AG09319 (cell line): ENCODE measurements at regions not wholly inside any gene's neighbourhood (a gene's known extent, or its start where the extent isn't known, plus 50 kb on each side); places are given as distances from the start of the nearest gene placed in this dataset.

ENCODE experiments used
- DNase-seq: peaks from one replicate; pipeline ENCODE4 v3.0.0-alpha.2; 2010; ENCODE audit warnings: low read depth; ENCODE audit errors: extremely low read depth
- TF ChIP-seq, protein P1 (sequence below): IDR thresholded peaks from 2 replicates; pipeline ENCODE4 v1.5.1; 2011; ENCODE audit warnings: low read depth, mild to moderate bottlenecking, inconsistent platforms, low read length, moderate library complexity

DNA sequence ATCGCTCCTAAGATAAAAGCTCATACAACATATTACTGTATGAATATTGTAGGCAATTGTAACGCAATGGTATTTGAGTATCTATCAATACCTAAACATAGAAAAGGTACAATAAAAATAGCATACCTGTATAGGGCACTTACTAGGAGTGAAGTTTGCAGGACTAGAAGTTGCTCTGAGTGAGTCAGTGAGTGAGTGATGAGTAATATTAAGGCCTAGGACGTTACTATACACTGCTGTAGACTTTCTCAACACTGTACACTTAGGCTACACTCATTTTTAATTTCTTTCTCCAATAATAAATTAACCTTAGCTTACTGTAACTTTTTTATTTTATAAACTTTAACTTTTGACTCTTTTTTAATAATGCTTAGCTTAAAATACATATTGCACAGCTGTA, 546.9 kb downstream of the HACE1 start:
- DNase-seq: no peak
- TF ChIP-seq, protein P1, sequence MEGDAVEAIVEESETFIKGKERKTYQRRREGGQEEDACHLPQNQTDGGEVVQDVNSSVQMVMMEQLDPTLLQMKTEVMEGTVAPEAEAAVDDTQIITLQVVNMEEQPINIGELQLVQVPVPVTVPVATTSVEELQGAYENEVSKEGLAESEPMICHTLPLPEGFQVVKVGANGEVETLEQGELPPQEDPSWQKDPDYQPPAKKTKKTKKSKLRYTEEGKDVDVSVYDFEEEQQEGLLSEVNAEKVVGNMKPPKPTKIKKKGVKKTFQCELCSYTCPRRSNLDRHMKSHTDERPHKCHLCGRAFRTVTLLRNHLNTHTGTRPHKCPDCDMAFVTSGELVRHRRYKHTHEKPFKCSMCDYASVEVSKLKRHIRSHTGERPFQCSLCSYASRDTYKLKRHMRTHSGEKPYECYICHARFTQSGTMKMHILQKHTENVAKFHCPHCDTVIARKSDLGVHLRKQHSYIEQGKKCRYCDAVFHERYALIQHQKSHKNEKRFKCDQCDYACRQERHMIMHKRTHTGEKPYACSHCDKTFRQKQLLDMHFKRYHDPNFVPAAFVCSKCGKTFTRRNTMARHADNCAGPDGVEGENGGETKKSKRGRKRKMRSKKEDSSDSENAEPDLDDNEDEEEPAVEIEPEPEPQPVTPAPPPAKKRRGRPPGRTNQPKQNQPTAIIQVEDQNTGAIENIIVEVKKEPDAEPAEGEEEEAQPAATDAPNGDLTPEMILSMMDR: no peak

DNA sequence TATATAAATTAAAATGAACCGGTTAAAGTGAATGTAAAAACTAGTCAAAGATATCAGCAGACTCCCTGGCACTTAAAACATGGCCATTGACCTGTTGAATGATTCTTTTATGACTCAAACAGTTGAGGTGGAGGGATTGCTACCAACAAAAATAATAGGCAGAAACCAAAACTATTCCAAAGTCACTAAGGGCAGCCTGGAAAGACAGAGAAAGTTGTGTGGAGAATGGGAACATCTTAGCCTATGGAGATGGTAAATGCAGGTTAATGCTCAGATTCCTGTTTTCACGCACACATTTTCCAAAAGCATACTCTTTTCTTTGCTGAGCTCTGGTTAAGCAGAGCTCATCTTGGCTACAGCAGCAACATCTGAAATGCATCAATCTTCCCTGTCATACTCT, 553.5 kb downstream of the HACE1 start:
- no peak for DNase-seq
- TF ChIP-seq, protein P1: no peak

DNA sequence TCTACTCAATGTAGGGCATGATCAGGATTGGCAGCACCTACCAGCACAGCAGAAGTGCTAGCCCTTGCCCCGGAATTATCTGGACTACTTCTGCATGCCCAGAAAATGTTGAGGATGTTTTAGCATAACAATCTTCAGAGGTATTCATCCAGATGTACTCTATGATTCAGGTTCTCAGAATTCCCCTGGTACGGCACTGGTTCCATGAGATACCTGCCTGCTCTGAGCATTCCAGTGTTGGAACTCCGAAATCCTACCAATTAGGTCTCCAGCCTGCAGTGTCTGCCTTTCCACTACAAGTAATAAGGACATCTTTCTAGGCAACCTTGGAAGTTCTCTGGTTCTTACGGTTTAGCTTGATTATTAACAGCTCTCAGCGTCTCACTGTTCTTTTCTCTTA, 554.5 kb downstream of the HACE1 start:
- TF ChIP-seq, protein P1: no peak
- no peak for DNase-seq

DNA sequence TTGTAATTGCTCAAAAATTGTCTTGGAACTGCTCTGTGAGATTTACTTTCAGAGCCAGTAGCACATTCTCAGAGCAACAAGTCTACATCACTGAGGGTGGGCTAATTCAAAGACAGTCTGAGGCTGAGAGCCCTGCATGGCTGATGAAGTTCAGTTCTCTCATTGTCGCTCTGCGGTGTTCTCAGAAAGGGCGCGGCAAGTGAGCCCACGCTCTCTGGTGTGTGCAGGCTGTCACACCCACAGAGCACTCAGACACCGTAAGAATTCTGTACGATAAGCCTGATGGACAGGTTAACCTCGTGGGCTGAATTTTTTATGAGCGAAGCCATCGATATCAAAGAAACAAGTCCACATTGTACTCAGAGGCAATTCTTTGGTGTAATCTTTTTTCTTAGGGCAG, 557.8 kb downstream of the HACE1 start:
- DNase-seq: no peak
- TF ChIP-seq, protein P1: no peak

DNA sequence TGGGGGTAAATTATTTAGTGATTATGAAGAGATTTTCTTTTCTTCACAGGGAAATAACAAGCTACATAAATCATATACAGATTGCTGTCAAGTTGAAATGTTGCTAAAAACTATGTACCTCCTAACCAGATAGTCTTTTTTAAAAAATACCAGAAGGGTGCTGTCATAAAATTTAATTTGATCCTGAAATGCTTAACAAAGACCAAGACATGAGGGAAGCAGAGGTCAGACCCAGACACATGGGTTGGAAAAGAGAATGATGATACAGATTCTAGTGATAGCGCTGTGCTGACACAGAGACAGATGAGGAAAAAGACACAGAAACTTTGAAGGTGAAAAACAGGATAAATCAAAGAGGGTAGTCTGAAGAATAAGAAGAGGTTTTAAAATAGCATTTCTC, 573.1 kb downstream of the HACE1 start:
- TF ChIP-seq, protein P1: no peak
- DNase-seq: no peak

DNA sequence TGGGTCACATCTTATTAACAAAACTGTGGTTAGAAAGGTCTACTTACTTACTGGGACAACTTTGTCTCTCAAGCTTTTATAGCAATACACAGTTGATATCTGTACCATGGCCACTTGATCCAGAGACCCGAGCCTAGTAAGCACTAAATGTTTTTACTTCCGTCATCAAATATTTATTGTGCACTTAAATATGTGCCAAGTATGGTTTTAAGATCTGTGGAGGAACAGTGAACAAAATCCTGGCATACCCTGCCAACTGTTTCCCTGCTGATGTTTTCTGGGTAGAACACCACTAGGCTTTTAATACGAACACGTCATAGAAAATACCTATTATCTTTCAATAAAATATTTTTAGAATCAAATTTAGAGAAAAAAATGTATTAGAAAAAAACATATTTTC, 574.8 kb downstream of the HACE1 start:
- DNase-seq: no peak
- TF ChIP-seq, protein P1: no peak

DNA sequence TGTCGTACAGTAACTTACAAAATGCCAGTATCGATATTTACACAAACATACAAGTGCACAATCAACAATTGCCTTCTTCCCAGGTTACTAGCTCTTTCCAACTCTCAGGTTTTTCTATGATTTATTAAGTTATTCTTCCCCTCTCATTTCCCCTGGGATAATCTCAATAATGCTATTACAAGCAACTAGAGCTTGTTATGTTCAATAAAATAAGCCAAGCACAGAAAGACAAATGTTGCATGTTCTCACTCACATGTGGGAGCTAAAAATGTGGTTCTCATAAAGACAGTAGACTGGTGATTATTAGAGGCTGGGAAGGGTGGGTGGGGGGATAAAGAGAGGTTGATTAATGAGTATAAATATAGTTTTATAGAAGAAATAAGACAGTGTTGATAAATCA, 577.1 kb downstream of the HACE1 start:
- TF ChIP-seq, protein P1: no peak
- no peak for DNase-seq
